Endometrium (tissue), 2 donors: ENCODE measurements at regions not wholly inside any gene's neighbourhood (a gene's known extent, or its start where the extent isn't known, plus 50 kb on each side); places are given as distances from the start of the nearest gene placed in this dataset.
"Not testable (repeated sequence)": the region's sequence is repeated elsewhere in the genome, so short reads cannot be mapped to it uniquely, and the experiment has no call there.

ENCODE experiments used
- FAIRE-seq: peaks from 2 replicates; lab custom pipeline; 2012; peaks lifted over from hg19 to GRCh38; lab: Jason Lieb, UNC
- donor health status: control.
- donor health status: control.

DNA sequence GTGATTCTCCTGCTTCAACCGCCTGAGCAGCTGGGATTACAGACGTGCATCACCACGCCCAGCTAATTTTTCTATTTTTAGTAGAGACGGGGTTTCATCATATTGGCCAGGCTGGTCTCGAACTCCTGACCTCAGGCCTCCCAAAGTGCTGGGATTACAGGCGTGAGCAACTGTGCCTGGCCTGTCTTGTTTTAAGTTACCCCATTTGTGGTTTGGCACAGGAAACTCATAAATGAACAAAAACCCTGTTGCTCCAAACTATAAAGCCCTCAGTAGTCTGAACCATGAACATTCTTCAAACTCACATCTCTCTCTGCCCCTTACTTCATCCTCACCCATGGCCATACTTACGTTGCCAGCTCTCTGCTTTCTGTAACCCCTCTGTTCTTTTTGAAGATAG is 61.7 kb downstream of the RHOU start:
- not testable (repeated sequence) for FAIRE-seq

DNA sequence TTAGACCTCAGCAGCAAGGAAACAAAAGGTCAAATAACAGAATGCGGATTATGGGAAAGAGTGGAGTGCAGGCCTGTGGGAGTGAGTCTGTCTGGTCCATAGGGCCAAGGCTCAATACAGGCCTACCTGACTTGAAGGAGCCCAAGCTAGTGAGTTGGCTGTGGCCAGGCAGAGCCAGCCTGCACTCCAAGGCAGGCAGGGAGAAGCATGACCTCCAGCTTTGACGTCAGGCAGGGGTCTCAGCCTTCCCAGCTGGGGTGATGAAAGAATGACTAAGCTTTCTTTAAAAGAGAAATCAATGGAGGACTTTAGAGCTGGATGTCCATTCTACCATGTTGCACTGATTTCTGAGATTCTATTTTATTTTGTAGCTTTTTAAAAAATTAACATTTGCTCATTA is 62.8 kb downstream of the RHOU start:
- FAIRE-seq, result no peak

DNA sequence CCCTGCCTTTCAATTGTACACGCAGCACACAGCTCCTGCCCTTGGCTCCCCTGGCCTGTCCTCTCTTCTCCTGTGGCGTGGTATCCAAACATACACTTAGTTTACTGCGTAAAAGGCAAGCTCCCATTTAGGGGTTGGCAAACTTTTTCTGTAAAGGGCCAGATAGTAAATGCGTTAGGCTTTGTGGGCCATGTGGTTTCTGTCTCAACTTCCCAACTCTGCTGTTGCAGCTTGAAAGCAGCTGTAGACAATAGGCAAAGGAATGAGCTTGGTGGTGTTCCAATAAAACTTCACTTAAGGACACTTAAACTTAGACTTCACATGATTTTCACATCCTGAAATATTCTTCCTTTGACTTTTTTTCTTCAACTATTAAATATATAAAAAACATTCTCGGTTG is 63.3 kb downstream of the RHOU start:
- peak; percentile 95 for FAIRE-seq

DNA sequence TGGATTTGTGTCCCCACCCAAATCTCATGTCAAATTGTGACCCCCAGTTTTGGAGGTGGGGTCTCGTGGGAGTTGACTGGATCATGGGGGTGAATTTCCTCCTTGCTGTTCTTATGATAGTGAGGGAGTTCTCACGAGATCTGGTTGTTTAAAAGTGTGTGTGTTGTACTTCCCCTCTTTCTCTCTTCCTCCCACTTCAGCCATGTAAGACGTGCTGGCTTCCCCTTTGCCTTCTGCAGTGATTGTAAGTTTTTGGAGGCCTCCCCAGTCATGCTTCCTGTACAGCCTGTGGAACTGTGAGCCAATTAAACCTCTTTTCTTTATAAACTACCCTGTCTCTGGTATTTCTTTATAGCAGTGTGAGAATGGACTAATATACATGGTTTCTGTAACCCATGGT is 64.6 kb downstream of the RHOU start:
- no peak for FAIRE-seq

DNA sequence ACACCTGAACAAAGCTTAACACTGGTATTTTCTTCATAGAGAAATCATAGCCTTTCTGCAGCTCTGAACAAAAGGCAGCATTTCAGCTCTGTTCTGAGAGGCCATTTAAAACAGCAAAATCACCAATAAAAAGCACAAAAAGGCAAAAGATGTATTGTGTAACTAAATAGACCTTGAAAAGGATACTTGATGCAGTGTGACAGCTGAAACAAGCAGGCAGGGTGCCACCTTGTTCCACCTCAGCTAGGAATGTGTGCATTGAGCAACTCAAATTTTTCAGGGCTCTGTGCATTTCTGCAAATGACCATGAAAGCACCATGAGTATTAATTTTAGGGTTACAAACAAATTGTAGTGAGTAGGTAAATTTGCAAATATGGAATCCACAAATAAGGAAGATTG is 65.8 kb downstream of the RHOU start:
- no peak for FAIRE-seq

DNA sequence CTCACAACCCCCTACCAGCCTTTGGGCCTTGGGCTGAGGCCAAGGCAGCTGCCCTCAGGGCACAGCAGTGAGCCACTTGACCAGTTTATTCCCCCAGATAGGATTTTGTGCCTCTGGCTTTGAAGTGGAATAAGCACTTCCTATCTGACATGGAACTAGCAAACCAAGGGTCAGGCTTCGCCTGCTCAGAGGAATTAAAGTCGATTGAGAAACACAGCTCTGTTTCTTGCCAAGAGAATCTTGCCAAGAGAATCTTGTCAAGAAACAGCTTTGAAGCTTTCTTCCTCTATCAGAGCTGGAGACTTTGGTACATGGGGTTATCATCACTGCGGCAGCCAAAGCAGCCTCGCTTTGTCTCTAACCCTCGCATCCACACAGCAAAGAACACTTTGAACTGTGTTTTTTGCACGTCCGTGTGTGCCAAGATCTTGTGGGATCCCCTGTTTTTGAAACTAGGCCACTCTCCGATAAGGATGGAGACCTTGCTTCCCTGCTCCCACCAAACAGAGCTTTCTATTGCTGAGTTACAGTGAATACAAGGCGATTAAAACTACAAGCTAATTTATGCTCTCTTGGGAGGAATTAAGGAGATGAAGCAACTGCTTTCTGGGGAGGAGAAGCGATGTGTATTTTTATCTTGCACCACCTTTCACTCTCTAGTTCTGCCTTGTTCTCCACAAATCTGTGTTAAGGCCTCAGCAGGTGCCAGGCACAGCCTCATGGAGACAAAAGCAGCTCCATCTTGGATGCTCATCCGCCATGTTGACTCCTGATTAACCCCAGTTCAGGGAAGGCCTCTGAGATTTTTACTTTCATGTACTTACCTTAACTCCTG is 67.3 kb downstream of the RHOU start:
- no peak for FAIRE-seq

DNA sequence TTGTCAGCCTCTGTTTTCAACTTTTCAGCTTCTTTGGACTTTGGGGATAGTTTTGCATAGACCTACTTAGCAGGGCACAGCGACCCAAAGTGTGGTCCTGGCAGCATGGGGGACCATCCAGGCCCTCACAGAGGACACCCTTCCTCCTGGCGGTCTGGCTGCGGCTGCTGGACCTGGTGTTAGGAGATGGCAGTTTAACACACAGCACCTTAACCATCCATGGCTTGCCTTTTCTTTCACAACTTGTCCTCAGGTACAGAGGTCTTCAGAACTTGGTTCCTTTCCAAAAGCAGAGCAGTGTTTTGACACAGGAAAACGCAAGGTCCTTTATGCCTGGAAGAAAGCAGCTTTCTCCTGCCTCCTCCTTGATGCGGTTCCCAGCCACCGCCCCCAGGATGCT is 68.1 kb downstream of the RHOU start:
- FAIRE-seq, result no peak

DNA sequence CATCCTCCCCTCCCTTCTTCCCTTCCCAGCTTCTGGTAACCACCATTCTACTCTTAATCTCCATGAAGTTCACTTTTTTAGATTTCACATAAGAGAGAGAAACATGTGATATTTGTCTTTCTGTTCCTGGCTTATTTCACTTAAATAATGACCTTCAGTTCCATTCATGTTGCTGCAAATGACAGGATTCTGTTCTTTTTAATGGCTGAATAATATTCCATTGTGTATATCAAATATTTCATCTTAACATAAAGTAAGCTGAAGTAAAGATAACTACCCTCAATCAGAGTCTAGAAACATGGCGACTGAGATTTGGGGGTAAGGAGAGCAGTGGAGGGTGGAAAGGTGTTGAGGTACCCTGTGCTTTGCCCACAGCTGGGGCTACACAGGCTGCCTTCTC is 68.9 kb downstream of the RHOU start:
- no peak for FAIRE-seq

DNA sequence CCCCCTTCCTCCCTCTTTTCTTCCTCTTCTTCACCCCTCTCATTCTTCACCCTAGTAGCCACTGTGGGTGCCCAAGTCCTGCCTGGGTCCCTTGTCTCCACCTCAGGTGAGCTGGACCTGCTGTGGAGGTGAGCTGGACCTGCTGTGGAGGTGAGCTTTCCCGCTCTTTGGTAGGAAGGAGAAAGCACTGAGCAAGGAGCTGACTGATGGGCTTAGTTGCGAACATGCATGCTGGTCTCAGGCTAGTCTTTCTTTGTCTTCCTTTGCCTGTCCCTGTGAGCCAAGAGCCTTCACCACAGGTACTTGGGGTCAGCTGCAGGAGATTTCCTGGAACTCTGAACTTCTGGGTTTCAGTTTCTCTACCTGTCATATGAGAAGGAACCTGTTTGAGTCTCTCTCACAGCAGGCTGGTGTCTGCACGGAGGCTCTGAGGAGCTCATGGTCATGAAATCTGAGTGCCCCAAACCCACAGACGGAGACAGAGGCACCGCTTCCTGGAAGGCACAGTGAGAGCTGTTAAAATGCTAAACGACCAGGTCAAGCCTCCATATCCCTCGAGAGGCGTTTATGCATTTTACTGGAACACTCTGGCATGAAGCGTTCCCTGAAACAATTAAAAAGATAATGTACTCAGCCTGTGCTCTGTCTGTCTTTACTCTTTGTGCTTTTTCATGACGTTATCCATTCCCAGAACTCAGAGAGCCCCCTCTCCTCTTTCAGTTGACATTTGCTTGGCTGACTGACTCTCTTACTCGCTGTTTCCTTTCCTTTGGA is 69.5 kb downstream of the RHOU start:
- no peak for FAIRE-seq

DNA sequence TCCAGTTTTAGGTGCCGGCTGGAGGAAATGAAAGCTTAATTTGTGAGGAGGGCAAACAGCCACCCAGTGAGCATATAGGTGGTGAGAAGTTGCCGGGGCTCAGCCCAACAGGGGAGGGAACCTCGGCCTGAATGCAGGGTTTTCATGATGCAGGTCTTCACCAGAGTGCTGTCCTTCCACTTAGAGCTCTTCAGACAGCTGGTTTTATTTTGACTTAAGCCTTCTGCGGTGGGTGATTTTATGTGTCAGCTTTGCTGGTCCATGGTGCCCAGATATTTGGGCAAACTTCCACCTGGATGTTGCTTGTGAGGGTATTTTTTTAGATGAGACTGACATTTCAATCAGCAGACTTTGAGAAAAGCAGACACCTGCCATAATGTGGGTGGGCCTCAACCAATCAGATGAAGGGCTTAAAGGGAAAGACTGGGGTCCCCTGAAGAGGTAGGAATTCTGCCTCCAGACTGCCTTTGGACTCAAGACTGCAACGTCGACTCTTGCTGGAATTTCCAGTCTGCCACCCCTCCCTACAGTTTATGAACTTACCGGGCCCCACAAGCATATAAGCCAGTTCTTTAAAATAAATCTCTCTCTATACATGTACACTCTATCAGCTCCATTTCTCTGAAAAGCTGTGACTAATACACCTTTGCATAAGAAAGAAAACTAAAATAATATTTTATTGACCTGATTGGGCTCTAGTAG is 72.8 kb downstream of the RHOU start:
- FAIRE-seq, result no peak

DNA sequence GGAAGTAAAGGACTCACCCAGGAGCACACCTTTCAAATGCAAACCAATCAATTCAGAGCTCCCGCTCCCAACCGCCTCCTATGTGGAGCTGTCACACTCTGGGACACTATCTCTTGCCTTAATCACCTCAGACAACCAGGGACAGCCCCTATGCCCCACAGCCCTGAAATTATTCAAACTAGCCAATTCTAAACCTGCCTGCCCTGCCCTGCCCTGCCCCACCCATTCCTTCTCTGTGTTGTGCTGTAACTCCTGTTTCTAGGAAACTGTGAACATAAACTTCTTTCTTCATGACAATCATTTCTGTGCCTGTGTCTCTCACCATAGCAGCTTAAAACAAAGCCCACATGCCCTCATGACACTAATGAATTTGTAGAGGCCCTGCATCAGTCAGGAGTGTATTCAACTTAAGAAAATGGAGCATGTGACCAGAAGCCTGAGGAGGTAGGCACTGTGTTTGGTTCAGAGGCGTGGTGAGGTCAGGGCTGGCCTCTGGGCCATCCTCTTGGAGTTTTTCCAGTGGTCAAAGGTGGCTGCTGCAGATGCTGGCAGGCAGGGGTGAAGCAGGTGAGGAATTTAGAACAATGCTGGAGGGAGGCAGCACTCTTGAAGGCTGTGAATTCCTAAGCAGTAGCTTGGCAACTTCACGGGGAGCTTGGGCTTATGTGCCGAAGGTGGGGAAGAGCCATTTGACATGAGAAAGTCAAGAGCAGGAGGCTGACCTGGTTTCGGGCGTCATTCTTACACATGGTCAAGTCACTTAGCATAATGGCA is 74.5 kb downstream of the RHOU start:
- FAIRE-seq, result no peak

DNA sequence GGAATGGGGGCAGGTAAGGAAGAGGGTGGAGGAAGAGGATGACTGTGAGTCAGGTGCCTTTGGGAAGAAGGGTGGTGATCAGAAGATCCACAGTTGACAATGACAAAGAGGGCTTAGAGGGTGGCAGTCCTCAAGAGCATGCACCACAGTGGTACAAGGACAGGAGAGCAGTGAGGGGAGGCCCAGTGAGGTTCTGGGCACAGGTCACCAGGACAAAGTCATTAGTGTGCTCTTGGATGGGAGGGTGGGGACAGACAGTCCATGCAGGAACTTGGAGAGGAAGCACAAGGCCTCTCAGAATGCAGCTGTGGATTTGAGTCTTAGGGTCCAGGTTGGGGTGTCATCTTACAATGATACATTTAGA is 75.1 kb downstream of the RHOU start:
- FAIRE-seq, result no peak

DNA sequence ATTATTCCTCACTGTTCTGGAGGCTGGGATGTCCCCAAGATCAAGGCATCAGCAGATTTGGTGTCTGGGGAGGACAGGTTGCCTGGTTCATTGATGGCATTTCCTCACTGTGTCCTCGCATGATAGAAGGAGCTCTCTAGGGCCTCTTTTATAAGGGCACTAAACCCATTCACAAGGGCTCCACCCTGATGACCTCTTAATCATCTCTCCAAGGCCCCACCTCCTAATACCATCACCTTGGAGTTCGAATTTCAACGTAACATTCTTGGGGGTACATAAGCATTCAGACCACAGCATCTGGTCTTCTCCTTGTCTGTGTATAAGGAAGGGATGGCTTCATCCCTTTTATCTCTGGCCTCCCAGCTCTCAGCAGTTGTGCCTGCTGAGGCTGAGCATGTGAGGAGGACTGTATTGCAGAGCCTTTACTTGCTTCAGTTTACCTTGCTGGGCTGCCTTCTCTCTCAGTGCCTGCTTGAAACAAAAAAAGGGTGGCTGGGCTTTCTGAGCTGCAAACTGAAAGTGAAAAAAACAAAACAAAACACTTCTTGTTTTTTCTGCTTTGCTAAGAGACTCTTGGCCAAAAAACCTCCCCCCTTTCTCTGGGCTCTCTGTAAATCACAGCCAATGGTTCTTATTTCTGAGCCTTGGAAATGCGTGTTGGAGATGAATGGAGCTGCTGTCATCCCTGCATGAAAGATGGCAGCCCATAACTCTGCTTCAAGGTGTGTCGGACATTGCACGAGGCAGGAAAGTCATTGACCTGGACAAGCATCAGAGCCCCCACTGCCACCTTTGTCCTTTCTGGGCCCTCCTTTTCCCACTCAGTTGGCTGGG is 75.8 kb downstream of the RHOU start:
- FAIRE-seq, result no peak

DNA sequence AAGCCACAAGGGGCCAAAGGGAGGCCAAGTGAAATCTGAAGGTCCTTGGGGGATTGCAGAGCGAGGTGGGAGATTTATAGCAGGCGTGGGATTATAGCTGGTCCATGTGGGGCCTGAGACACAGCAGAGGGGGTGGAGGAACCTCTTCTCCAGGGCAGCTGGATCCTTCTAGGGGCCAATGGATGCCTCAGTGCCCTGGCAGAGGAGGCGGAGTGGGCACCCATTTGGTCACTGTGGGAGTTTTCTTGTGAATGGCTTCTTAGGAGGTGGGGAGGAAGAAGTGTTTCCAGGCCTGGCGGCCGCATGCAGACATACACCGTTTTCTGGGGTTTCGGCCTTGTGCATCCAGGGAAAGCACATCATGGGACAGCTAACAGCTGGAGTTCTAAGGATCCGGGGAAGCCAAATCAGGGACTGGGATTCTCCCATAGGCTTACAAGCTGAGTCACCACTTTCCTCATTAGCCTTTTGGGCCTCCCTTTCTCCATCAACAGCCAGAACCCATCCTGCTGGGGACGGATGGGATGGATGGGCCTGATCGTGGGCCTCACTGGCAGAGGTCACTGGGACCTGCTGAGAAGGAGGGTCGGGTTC is 76.5 kb downstream of the RHOU start:
- no peak for FAIRE-seq

DNA sequence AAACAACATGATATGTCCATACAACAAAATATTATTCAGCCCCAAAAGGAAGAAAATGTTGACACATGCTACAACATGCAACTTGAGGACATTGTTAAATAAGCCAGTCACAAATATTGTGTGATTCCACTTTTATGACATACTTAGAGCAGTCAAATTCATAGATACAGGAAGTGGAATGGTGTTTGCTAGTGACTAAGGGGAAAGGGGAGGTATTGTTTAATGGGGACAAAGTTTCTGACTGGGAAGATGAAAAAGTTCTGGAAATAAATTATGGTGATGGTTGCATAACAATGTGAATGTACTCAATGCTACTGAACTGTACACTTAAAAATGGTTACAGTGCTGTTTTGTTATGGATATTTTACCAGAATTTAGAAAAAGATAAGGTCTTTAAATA is 77.7 kb downstream of the RHOU start:
- no peak for FAIRE-seq

DNA sequence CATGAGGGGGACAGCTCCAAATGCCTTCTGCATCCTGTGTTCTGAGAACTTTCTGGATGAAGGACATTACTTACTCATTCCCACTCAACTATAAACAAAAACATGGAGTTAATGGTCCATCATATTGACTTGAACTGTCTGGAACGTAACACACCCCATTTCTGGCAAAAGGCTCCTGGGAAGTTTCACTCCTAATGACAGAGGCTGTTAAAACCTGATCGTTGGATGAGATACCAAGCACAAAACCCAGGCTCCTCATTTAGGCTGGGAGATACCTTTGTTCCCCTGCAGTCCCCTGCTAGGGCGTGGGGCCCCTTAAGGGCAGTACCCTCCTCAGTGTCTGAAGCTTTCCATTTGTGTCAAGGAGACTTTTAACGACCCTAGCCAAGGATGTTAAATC is 78.9 kb downstream of the RHOU start:
- FAIRE-seq, result no peak

DNA sequence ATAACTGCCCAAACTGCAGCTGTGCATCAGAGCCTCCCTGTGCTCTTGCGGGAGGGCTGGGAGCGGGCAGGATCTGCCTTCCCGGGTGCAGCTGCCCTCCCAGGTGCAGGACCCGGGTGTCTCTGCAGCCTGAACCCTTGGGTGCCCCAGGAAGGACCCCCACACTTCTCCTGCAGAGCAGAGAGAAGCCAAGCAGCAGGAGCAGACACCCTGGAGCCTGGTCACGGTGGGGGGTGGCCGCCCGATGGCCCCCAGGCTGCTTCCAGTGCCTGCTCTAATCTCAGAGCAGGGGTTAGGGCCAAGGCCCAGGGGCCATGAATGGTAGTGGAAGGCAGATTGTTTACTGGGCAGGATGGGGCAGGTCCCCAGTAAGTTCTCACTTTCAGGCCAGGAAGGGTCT is 83.0 kb downstream of the RHOU start:
- no peak for FAIRE-seq

DNA sequence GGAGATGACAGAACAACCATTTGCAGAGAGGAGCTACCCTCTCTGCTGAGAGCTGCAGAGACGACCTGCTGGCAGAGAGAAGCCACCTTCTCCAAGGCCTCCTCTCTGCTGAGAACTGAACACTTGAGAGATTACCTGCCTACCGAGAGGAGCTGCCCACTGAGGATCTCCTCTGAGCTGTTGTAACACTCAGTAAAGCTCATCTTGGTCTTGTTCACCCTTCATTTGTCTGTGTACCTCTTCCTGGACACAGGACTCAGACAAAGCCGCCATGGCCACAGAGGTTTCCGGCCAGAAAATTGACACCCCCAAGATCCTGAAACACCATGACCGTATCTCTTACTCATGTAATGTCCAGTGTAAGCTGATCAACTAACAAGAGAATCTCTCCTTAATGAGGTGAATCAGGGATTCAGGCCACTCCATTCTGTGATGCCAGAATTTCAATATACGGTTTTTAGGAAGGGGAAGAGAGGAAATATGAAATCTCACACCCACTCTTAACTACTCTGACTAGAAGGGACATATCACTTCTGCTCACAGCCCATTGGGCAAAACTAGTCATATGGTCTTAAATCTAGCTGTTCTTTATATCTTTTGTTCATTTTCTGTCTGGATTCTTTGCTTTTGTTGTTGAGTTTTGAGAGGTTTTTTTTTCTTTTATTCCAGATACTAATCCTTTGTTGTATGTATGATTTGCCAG is 83.8 kb downstream of the RHOU start:
- FAIRE-seq, result no peak

DNA sequence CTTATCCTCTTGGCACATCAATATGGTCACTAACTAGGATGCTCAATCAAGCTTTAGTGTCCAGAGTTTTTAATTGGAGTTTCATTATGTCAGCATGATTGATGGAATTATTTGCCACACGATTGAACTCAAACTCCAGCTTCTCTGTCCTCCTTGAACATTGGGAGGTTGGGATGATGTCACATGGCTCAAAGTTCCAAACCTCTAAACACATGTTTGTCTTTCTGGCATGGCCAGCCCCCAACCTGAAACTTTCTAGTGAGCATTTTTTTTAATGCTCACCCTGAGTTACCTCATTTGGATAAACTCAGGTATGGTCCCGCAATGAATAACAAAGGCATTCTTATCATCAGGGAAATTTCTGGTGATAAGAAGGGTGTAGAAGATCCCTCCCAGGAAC is 86.0 kb downstream of the RHOU start:
- no peak for FAIRE-seq

DNA sequence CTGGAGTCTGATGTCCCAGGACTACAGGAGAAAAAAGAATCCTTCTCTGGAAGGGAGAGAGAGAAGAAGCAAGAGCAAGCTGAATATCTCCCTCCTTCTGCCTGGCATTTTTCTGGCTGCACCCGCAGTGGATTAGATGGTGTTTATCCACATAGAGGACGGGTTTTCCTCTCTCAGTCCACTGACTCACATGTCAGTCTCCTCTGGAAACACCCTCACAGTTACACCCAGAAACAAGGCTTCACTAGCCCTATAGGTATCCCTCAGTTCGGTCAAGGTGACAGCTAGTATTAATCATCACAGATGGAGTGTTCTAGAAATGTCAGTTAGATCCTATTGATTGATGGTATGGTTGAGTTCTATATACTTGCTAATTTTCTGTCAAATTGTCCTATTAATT is 87.9 kb downstream of the RHOU start:
- no peak for FAIRE-seq
